ENCODE measurements at regions not wholly inside any gene's neighbourhood (a gene's known extent, or its start where the extent isn't known, plus 50 kb on each side); places are given as distances from the start of the nearest gene placed in this dataset.
"Not testable (repeated sequence)": the region's sequence is repeated elsewhere in the genome, so short reads cannot be mapped to it uniquely, and the experiment has no call there.

- no peak for DNase-seq (ENCODE audit: low read depth in 2 of 2)
Measured at GRCh38 chr7:34332006-34332405, 326.0 kb upstream of the NPSR1 start.

- no peak for DNase-seq (ENCODE audit: low read depth in 2 of 2)
Measured at GRCh38 chr7:34333184-34333583, 324.8 kb upstream of the NPSR1 start.

- DNase-seq (ENCODE audit: low read depth in 2 of 2), result no peak
Measured at GRCh38 chr7:34333925-34334324, 324.1 kb upstream of the NPSR1 start.

GRCh38 chr7:34337163-34337562, 320.9 kb upstream of the NPSR1 start:
- no peak for DNase-seq (ENCODE audit: low read depth in 2 of 2)

GRCh38 chr7:34338961-34339526, 319.0 kb upstream of the NPSR1 start:
- no peak for DNase-seq (ENCODE audit: low read depth in 2 of 2)

- no peak for DNase-seq (ENCODE audit: low read depth in 2 of 2)
Measured at GRCh38 chr7:34341326-34341725, 316.7 kb upstream of the NPSR1 start.

- no peak for DNase-seq (ENCODE audit: low read depth in 2 of 2)
Measured at GRCh38 chr7:34342387-34342786, 315.6 kb upstream of the NPSR1 start.

GRCh38 chr7:34343667-34344066, 314.4 kb upstream of the NPSR1 start:
- DNase-seq (ENCODE audit: low read depth in 2 of 2), result no peak

- DNase-seq (ENCODE audit: low read depth in 2 of 2), result no peak
Measured at GRCh38 chr7:34354011-34354410, 304.0 kb upstream of the NPSR1 start.

- DNase-seq (ENCODE audit: low read depth in 2 of 2), result no peak
Measured at GRCh38 chr7:34354899-34355298, 303.1 kb upstream of the NPSR1 start.

GRCh38 chr7:34357068-34357467, 300.9 kb upstream of the NPSR1 start:
- DNase-seq (ENCODE audit: low read depth in 2 of 2), result no peak

- no peak for DNase-seq (ENCODE audit: low read depth in 2 of 2)
Measured at GRCh38 chr7:34357946-34358345, 300.1 kb upstream of the NPSR1 start.

- DNase-seq (ENCODE audit: low read depth in 2 of 2), result not testable (repeated sequence)
Measured at GRCh38 chr7:34358578-34358977, 299.4 kb upstream of the NPSR1 start.

- no peak for DNase-seq (ENCODE audit: low read depth in 2 of 2)
Measured at GRCh38 chr7:34361663-34362250, 296.3 kb upstream of the NPSR1 start.

GRCh38 chr7:34362621-34363020, 295.4 kb upstream of the NPSR1 start:
- no peak for DNase-seq (ENCODE audit: low read depth in 2 of 2)

GRCh38 chr7:34364130-34364529, 293.9 kb upstream of the NPSR1 start:
- no peak for DNase-seq (ENCODE audit: low read depth in 2 of 2)

GRCh38 chr7:34365011-34365410, 293.0 kb upstream of the NPSR1 start:
- no peak for DNase-seq (ENCODE audit: low read depth in 2 of 2)

GRCh38 chr7:34365611-34366010, 292.4 kb upstream of the NPSR1 start:
- DNase-seq (ENCODE audit: low read depth in 2 of 2), result no peak

GRCh38 chr7:34371922-34372321, 286.1 kb upstream of the NPSR1 start:
- DNase-seq (ENCODE audit: low read depth in 2 of 2), result no peak

- DNase-seq (ENCODE audit: low read depth in 2 of 2), result no peak
Measured at GRCh38 chr7:34373940-34374339, 284.1 kb upstream of the NPSR1 start.

GRCh38 chr7:34382166-34382893, 275.7 kb upstream of the NPSR1 start:
- DNase-seq (ENCODE audit: low read depth in 2 of 2), result no peak

GRCh38 chr7:34385384-34385783, 272.6 kb upstream of the NPSR1 start:
- no peak for DNase-seq (ENCODE audit: low read depth in 2 of 2)

- no peak for DNase-seq (ENCODE audit: low read depth in 2 of 2)
Measured at GRCh38 chr7:34389332-34390078, 268.5 kb upstream of the NPSR1 start.
